ENCODE measurements at regions not wholly inside any gene's neighbourhood (a gene's known extent, or its start where the extent isn't known, plus 50 kb on each side); places are given as distances from the start of the nearest gene placed in this dataset.
"Not testable (repeated sequence)": the region's sequence is repeated elsewhere in the genome, so short reads cannot be mapped to it uniquely, and the experiment has no call there.

DNA sequence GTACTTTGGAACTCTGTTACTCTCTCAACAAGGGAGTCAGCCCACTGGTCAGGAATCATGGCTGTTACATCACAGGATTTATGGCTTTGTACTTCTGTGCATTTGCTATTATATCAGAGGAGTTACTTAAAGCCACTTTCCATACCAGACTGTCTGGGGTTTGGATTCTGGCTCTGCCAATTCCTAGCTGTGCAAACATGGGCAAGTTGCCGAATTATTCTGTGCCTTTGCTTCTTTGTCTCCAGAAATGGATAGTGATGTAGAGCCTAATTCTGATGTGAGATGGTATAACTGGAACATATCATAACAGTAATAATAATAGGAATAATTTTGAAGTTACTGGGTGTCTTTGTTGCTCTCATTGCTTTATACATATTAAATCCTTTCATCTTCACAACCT, 1047.3 kb upstream of the SEMA6A start:
- no peaks in the 10 kb centered on the region for H3K4me1 ChIP-seq
- no peaks in the 10 kb centered on the region for H3K36me3 ChIP-seq
- intact Hi-C loops (cut with micrococcal nuclease) = no loop called here
- no peak for DNase-seq
- no peak for TF ChIP-seq CTCF (IDR thresholded peaks at IDR 0.05; ENCODE audit: borderline replicate concordance)
- no peak overlapping the region for H3K4me3 ChIP-seq
- H3K27me3 ChIP-seq (ENCODE audit: low read depth) = no peaks in the 10 kb centered on the region
- peaks cover 12% of the 10 kb centered on the region for H3K9me3 ChIP-seq (replicated peaks)
- H3K27ac ChIP-seq (replicated peaks) = no peak overlapping the region

DNA sequence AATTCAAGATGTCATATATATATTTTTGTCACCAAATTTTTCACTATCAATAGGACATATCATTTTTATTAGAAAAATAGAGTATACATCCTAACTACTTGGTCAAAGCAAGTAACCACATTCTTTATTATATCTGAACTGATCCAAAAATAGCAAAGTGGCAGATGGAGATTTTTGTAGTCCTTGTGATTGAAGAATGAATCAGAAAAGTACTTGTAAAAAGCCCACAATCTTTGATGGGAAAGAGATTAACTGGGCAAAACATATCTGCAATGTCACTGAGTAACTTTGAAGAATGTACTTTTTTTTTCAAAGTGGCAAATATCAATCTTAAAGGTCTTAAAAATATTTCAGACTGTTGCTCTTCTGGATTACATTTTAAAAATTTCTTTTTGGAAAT, 1040.6 kb upstream of the SEMA6A start:
- DNase-seq = no peak
- H3K27ac ChIP-seq (replicated peaks) = no peak overlapping the region
- H3K4me3 ChIP-seq = no peak overlapping the region
- H3K9me3 ChIP-seq (replicated peaks) = peaks cover 5% of the 10 kb centered on the region
- intact Hi-C loops (cut with micrococcal nuclease) = no loop called here
- H3K36me3 ChIP-seq = no peaks in the 10 kb centered on the region
- no peaks in the 10 kb centered on the region for H3K4me1 ChIP-seq
- no peak for TF ChIP-seq CTCF (IDR thresholded peaks at IDR 0.05; ENCODE audit: borderline replicate concordance)
- H3K27me3 ChIP-seq (ENCODE audit: low read depth) = no peaks in the 10 kb centered on the region

DNA sequence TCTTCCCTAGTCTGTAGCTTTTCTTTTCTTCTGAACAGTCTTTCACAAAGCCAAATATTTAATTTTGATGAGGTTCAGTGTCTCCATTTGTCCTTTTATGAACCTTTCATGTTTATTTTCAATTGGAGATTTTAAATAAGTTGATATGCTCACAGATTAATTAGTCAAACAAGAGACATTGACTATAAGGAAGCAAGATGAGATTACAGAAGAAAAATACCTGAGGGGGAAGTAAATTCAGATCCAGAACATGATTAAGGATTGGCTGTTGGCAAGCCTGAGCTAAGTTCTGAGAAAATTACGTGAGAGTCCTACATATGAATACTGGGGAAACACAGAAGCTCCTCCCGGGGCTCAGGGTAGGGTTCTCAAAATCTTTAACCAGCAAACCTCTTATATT, 1039.8 kb upstream of the SEMA6A start:
- Histone ChIP-seq H3K4me1 (no peaks in the 10 kb centered on the region), H3K9me3 (replicated peaks) (peaks cover 5% of the 10 kb centered on the region), H3K4me3 (no peak overlapping the region), H3K27ac (replicated peaks) (no peak overlapping the region), H3K27me3 (ENCODE audit: low read depth) (no peaks in the 10 kb centered on the region), H3K36me3 (no peaks in the 10 kb centered on the region)
- intact Hi-C loops (cut with micrococcal nuclease) = no loop called here
- TF ChIP-seq CTCF (IDR thresholded peaks at IDR 0.05; ENCODE audit: borderline replicate concordance) = no peak
- no peak for DNase-seq

DNA sequence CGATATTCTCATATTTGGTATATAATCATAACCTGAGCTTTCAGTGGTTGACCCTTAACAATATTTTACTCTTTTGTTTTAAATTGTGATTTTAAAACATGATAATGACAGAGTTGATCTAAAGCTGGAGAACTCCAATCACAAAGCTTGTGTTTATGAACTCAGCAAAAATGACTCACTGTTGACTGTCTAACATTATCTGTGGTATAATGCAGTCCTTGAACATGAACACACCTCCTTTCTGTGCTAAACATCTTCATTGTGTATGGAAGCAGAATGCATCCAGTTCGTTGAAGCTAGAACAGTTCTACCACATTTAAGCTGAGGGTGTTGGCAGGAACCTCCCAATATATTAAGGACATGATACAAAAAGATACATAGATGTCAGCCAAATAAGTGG, 1030.2 kb upstream of the SEMA6A start:
- intact Hi-C loops (cut with micrococcal nuclease) = no loop called here
- no peak for DNase-seq
- no peaks in the 10 kb centered on the region for H3K36me3 ChIP-seq
- H3K4me1 ChIP-seq = no peaks in the 10 kb centered on the region
- H3K27ac ChIP-seq (replicated peaks) = no peak overlapping the region
- no peaks in the 10 kb centered on the region for H3K9me3 ChIP-seq (replicated peaks)
- H3K27me3 ChIP-seq (ENCODE audit: low read depth) = no peaks in the 10 kb centered on the region
- H3K4me3 ChIP-seq = no peak overlapping the region
- TF ChIP-seq CTCF (IDR thresholded peaks at IDR 0.05; ENCODE audit: borderline replicate concordance) = no peak

DNA sequence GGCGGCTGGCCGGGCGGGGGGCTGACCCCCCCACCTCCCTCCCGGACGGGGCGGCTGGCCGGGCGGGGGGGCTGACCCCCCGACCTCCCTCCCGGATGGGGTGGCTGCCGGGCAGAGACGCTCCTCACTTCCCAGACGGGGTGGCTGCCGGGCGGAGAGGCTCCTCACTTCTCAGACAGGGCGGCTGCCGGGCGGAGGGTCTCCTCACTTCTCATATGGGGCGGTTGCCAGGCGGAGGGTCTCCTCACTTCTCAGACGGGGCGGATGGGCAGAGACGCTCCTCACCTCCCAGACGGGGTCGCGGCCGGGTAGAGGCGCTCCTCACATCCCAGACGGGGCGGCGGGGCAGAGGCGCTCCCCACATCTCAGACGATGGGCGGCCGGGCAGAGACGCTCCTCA, 1025.2 kb upstream of the SEMA6A start:
- H3K4me3 ChIP-seq; H3K9me3 ChIP-seq (replicated peaks); H3K4me1 ChIP-seq; DNase-seq; H3K27ac ChIP-seq (replicated peaks); intact Hi-C loops (cut with micrococcal nuclease); H3K36me3 ChIP-seq; H3K27me3 ChIP-seq (ENCODE audit: low read depth): not testable (repeated sequence)

- no peak for DNase-seq
- no peaks in the 10 kb centered on the region for H3K4me1 ChIP-seq
- H3K27ac ChIP-seq (replicated peaks) = no peak overlapping the region
- H3K9me3 ChIP-seq (replicated peaks) = no peaks in the 10 kb centered on the region
- TF ChIP-seq CTCF (IDR thresholded peaks at IDR 0.05; ENCODE audit: borderline replicate concordance) = no peak
- no peaks in the 10 kb centered on the region for H3K36me3 ChIP-seq
- no peaks in the 10 kb centered on the region for H3K27me3 ChIP-seq (ENCODE audit: low read depth)
- intact Hi-C loops (cut with micrococcal nuclease) = no loop called here
- H3K4me3 ChIP-seq = no peak overlapping the region
These were observed 1019.5 kb upstream of the SEMA6A start for GRCh38 chr5:117594166-117594565.

All from left ventricle myocardium inferior (tissue), 1 donor.